Activated T-cell treated with anti-CD3 and anti-CD28 coated beads for 48 hours (primary cell): ENCODE measurements at regions not wholly inside any gene's neighbourhood (a gene's known extent, or its start where the extent isn't known, plus 50 kb on each side); places are given as distances from the start of the nearest gene placed in this dataset.
"Not testable (repeated sequence)": the region's sequence is repeated elsewhere in the genome, so short reads cannot be mapped to it uniquely, and the experiment has no call there.

Experiments used
- DNase-seq: peaks from one replicate; pipeline ENCODE4 v3.0.0-alpha.2; 2020; ENCODE audit warnings: low read depth

- DNase-seq, result no peak
Measured at GRCh38 chr6:140661691-140662090, 1287.2 kb upstream of the CITED2 start.

- DNase-seq, result no peak
Measured at GRCh38 chr6:140660295-140660694, 1285.8 kb upstream of the CITED2 start.

- DNase-seq, result no peak
Measured at GRCh38 chr6:140653972-140654371, 1279.5 kb upstream of the CITED2 start.

GRCh38 chr6:140653506-140653905 is 1279.1 kb upstream of the CITED2 start:
- no peak for DNase-seq

GRCh38 chr6:140649502-140649901 is 1275.1 kb upstream of the CITED2 start:
- DNase-seq, result not testable (repeated sequence)

- not testable (repeated sequence) for DNase-seq
Measured at GRCh38 chr6:140647322-140647721, 1272.9 kb upstream of the CITED2 start.

GRCh38 chr6:140644017-140644416 is 1269.6 kb upstream of the CITED2 start:
- DNase-seq, result no peak

- DNase-seq, result no peak
Measured at GRCh38 chr6:140641412-140641811, 1267.0 kb upstream of the CITED2 start.

- no peak for DNase-seq
Measured at GRCh38 chr6:140636908-140637402, 1262.5 kb upstream of the CITED2 start.

- no peak for DNase-seq
Measured at GRCh38 chr6:140636271-140636907, 1261.9 kb upstream of the CITED2 start.

- no peak for DNase-seq
Measured at GRCh38 chr6:140627002-140627401, 1252.6 kb upstream of the CITED2 start.

- no peak for DNase-seq
Measured at GRCh38 chr6:140623498-140623897, 1249.0 kb upstream of the CITED2 start.

- DNase-seq, result no peak
Measured at GRCh38 chr6:140620496-140620895, 1246.0 kb upstream of the CITED2 start.

- DNase-seq, result no peak
Measured at GRCh38 chr6:140609956-140610355, 1235.5 kb upstream of the CITED2 start.

- DNase-seq, result no peak
Measured at GRCh38 chr6:140609321-140609720, 1234.9 kb upstream of the CITED2 start.

GRCh38 chr6:140604786-140605185 is 1230.3 kb upstream of the CITED2 start:
- DNase-seq, result no peak

- no peak for DNase-seq
Measured at GRCh38 chr6:140602431-140603248, 1228.2 kb upstream of the CITED2 start.

GRCh38 chr6:140601021-140601808 is 1226.8 kb upstream of the CITED2 start:
- DNase-seq, result no peak

GRCh38 chr6:140599916-140600315 is 1225.5 kb upstream of the CITED2 start:
- no peak for DNase-seq

GRCh38 chr6:140597181-140597580 is 1222.7 kb upstream of the CITED2 start:
- no peak for DNase-seq

GRCh38 chr6:140594806-140595128 is 1220.3 kb upstream of the CITED2 start:
- no peak for DNase-seq

- no peak for DNase-seq
Measured at GRCh38 chr6:140592877-140593276, 1218.4 kb upstream of the CITED2 start.

- no peak for DNase-seq
Measured at GRCh38 chr6:140590641-140591040, 1216.2 kb upstream of the CITED2 start.
